ENCODE measurements at regions not wholly inside any gene's neighbourhood (a gene's known extent, or its start where the extent isn't known, plus 50 kb on each side); places are given as distances from the start of the nearest gene placed in this dataset.

DNA sequence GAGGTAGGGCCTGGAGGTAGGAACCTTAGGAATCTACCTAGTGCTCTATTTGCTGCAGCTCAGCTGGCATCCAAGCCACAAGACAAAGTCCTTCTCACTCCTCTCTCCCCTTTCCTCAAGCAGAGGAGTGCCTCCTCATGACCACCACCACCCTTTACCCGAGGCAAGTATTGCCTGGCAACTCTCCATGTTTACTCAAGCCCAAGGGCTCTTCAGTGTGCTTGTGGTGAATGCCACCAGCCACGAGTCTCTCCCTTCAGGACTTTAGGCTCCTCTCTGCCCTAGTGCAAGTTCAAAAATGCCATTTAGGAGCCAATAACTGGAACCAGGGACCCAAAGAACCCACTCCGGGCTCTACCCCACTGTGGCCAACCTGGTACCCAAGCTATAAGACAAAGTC lies 514.5 kb upstream of the RGMB start:
- TF ChIP-seq, protein P1, sequence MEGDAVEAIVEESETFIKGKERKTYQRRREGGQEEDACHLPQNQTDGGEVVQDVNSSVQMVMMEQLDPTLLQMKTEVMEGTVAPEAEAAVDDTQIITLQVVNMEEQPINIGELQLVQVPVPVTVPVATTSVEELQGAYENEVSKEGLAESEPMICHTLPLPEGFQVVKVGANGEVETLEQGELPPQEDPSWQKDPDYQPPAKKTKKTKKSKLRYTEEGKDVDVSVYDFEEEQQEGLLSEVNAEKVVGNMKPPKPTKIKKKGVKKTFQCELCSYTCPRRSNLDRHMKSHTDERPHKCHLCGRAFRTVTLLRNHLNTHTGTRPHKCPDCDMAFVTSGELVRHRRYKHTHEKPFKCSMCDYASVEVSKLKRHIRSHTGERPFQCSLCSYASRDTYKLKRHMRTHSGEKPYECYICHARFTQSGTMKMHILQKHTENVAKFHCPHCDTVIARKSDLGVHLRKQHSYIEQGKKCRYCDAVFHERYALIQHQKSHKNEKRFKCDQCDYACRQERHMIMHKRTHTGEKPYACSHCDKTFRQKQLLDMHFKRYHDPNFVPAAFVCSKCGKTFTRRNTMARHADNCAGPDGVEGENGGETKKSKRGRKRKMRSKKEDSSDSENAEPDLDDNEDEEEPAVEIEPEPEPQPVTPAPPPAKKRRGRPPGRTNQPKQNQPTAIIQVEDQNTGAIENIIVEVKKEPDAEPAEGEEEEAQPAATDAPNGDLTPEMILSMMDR (IDR thresholded peaks at IDR 0.05; ENCODE audit: extremely low read depth, low read depth, low read length) = no peak
- Histone ChIP-seq H3K36me3 (ENCODE audit: insufficient read depth, low read length) (no peaks in the 10 kb centered on the region), H3K4me3 (ENCODE audit: insufficient read depth, low read length) (no peak overlapping the region), H3K4me1 (ENCODE audit: insufficient read depth, low read length) (no peaks in the 10 kb centered on the region), H3K79me2 (ENCODE audit: insufficient read depth, low read length) (no peaks in the 10 kb centered on the region), H4K20me1 (ENCODE audit: insufficient read depth, low read length) (no peaks in the 10 kb centered on the region), H3K9me3 (ENCODE audit: low read depth, low read length) (no peaks in the 10 kb centered on the region), H3K27ac (ENCODE audit: low read depth, low read length) (no peak overlapping the region), H2AFZ (ENCODE audit: low read length) (no peak overlapping the region), H3K4me2 (ENCODE audit: insufficient read depth, low read length) (no peak overlapping the region), H3K27me3 (ENCODE audit: insufficient read depth, low read length) (no peaks in the 10 kb centered on the region)
- DNase-seq (ENCODE audit: insufficient read length, low spot score, missing footprints) = no peak

DNA sequence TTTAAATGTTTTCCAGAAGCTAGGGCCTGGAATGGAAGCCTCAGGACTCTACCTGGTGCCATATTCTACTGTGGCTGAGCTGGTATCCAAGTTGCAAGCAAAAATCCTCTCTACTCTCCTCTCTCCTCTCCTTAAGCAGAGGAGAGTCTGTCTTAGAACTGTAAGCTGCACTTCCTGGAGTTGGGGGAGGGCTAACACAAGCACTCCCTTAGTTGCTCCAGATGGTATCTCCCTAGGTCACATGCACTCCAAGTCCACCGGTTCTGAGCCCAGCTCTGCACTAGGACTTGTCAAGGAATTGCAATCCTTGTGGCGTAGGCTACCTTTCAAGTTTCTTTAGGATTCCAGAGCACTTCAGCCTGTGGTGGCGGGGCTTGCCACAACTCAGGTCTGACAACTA lies 513.9 kb upstream of the RGMB start:
- H2AFZ ChIP-seq (ENCODE audit: low read length) = no peak overlapping the region
- no peaks in the 10 kb centered on the region for H3K9me3 ChIP-seq (ENCODE audit: low read depth, low read length)
- DNase-seq (ENCODE audit: insufficient read length, low spot score, missing footprints) = no peak

DNA sequence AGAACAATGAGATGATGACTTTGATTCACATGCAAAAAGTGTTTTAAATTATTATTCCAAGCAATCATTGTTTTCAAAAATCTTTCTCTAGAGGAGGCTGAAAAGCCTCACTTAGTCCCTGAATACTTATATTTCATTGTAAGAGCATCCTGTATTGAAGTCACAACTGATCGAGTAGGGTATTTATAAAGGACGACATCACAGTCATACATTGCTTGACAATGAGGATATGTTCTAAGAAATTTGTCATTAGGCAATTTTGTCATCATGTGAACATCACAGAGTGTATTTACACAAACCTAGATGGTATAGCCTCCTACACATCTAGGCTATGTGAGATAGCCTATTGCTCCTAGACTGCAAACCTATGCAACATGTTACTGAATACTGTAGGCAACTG lies 510.4 kb upstream of the RGMB start:
- Histone ChIP-seq H3K27ac (ENCODE audit: low read depth, low read length) (no peak overlapping the region), H3K36me3 (ENCODE audit: insufficient read depth, low read length) (no peaks in the 10 kb centered on the region), H3K4me1 (ENCODE audit: insufficient read depth, low read length) (no peaks in the 10 kb centered on the region), H3K4me3 (ENCODE audit: insufficient read depth, low read length) (no peak overlapping the region), H3K9me3 (ENCODE audit: low read depth, low read length) (no peaks in the 10 kb centered on the region), H2AFZ (ENCODE audit: low read length) (no peak overlapping the region), H3K4me2 (ENCODE audit: insufficient read depth, low read length) (no peak overlapping the region), H4K20me1 (ENCODE audit: insufficient read depth, low read length) (no peaks in the 10 kb centered on the region), H3K79me2 (ENCODE audit: insufficient read depth, low read length) (no peaks in the 10 kb centered on the region), H3K27me3 (ENCODE audit: insufficient read depth, low read length) (no peaks in the 10 kb centered on the region)
- no peak for DNase-seq (ENCODE audit: insufficient read length, low spot score, missing footprints)
- TF ChIP-seq, protein P1 (IDR thresholded peaks at IDR 0.05; ENCODE audit: extremely low read depth, low read depth, low read length) = no peak

More for the DNA sequence above, 513.9 kb upstream of the RGMB start:
- H3K79me2 ChIP-seq (ENCODE audit: insufficient read depth, low read length) = no peaks in the 10 kb centered on the region
- TF ChIP-seq, protein P1 (IDR thresholded peaks at IDR 0.05; ENCODE audit: extremely low read depth, low read depth, low read length) = no peak
- H3K27me3 ChIP-seq (ENCODE audit: insufficient read depth, low read length) = no peaks in the 10 kb centered on the region
- H3K27ac ChIP-seq (ENCODE audit: low read depth, low read length) = no peak overlapping the region
- no peak overlapping the region for H3K4me3 ChIP-seq (ENCODE audit: insufficient read depth, low read length)
- H3K4me2 ChIP-seq (ENCODE audit: insufficient read depth, low read length) = no peak overlapping the region
- no peaks in the 10 kb centered on the region for H3K36me3 ChIP-seq (ENCODE audit: insufficient read depth, low read length)
- H4K20me1 ChIP-seq (ENCODE audit: insufficient read depth, low read length) = no peaks in the 10 kb centered on the region
- no peaks in the 10 kb centered on the region for H3K4me1 ChIP-seq (ENCODE audit: insufficient read depth, low read length)

DNA sequence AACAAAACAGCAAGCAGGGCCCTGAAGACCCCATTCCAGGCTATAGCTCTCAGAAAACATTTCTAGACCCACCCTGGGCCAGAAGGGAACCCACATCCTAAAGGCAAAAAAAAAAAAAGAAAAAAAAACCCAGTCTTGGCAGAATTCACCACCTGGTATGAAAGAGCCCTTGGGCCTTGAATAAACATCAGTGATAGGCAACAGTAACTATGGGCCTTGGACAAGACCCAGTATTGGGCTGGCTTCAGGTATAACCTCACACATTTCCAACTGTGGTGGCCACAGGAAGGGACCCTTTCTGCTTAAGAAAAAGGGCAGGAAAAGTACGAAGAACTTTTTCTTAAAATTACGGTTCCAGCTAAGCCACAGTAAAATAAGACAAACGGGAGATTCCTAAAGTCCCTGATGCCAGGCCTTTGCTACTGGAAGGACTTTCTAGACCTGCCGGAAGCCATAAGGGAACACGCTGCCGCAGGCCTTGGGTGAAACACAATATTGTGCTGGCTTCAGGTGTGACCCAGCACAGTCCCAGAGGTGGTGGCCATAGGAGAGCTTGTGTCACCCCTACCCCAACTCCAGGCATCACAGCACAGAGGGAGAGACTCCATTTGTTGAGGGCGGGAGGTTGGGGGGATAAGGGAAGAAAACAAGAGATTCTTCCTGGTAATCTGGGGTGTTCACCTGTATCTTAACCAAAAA lies 505.2 kb upstream of the RGMB start:
- Histone ChIP-seq H3K27ac (ENCODE audit: low read depth, low read length) (no peak overlapping the region), H3K27me3 (ENCODE audit: insufficient read depth, low read length) (no peaks in the 10 kb centered on the region), H3K9me3 (ENCODE audit: low read depth, low read length) (no peaks in the 10 kb centered on the region), H3K4me2 (ENCODE audit: insufficient read depth, low read length) (no peak overlapping the region), H3K36me3 (ENCODE audit: insufficient read depth, low read length) (no peaks in the 10 kb centered on the region), H3K4me3 (ENCODE audit: insufficient read depth, low read length) (no peak overlapping the region), H3K79me2 (ENCODE audit: insufficient read depth, low read length) (no peaks in the 10 kb centered on the region), H3K4me1 (ENCODE audit: insufficient read depth, low read length) (no peaks in the 10 kb centered on the region), H2AFZ (ENCODE audit: low read length) (no peak overlapping the region), H4K20me1 (ENCODE audit: insufficient read depth, low read length) (no peaks in the 10 kb centered on the region)
- TF ChIP-seq, protein P1 (IDR thresholded peaks at IDR 0.05; ENCODE audit: extremely low read depth, low read depth, low read length) = no peak
- DNase-seq (ENCODE audit: insufficient read length, low spot score, missing footprints) = no peak

All from osteoblast (primary cell).